ENCODE measurements at regions not wholly inside any gene's neighbourhood (a gene's known extent, or its start where the extent isn't known, plus 50 kb on each side); places are given as distances from the start of the nearest gene placed in this dataset.
"Not testable (repeated sequence)": the region's sequence is repeated elsewhere in the genome, so short reads cannot be mapped to it uniquely, and the experiment has no call there.

- no peak overlapping the region for H3K27ac ChIP-seq
- intact Hi-C loops (cut with DNase I; ENCODE audit: low total_unique reads) (no loop called here), in situ Hi-C loops (cut with MboI; ENCODE audit: low pct_ligation_motif_present in 1 of 4, low pct_unique_long_range_greater_than_20kb in 1 of 4, low sequenced_read_pairs in 3 of 4) (no loop called here)
- no peak for DNase-seq
- H3K4me1 ChIP-seq = no peaks in the 10 kb centered on the region
- H3K27me3 ChIP-seq = no peaks in the 10 kb centered on the region
- TF ChIP-seq POLR2AphosphoS5 (IDR thresholded peaks at IDR 0.05) (no peak), CTCF (IDR thresholded peaks at IDR 0.05) (no peak), EP300 (IDR thresholded peaks at IDR 0.05; ENCODE audit: low read depth) (no peak), POLR2A (IDR thresholded peaks at IDR 0.05) (no peak)
- 71 to 90% methylated on average over 8 of the region's 8 CpGs for WGBS, 2 donors (ENCODE audit: low coverage in 1 of 2)
- H3K9me3 ChIP-seq = no peaks in the 10 kb centered on the region
- no peak overlapping the region for H3K4me3 ChIP-seq
- no peaks in the 10 kb centered on the region for H3K36me3 ChIP-seq
Observed at GRCh38 chr14:49033131-49033530, 553.0 kb downstream of the RPS29 start.

GRCh38 chr14:49031710-49032109, 554.5 kb downstream of the RPS29 start:
- H3K4me1 ChIP-seq; DNase-seq; H3K27ac ChIP-seq; H3K4me3 ChIP-seq; intact Hi-C loops (cut with DNase I; ENCODE audit: low total_unique reads); in situ Hi-C loops (cut with MboI; ENCODE audit: low pct_ligation_motif_present in 1 of 4, low pct_unique_long_range_greater_than_20kb in 1 of 4, low sequenced_read_pairs in 3 of 4); H3K9me3 ChIP-seq; H3K27me3 ChIP-seq; H3K36me3 ChIP-seq: not testable (repeated sequence)
- WGBS, 2 donors (ENCODE audit: low coverage in 1 of 2) = 64 to 76% methylated on average over 6 of the region's 6 CpGs

GRCh38 chr14:49019467-49020115, 566.6 kb downstream of the RPS29 start:
- WGBS, 2 donors (ENCODE audit: low coverage in 1 of 2) = 53% methylated on average over 1 of the region's 1 CpG; no CpG with 5 or more reads in 1 of the 2 donors
- intact Hi-C loops (cut with DNase I; ENCODE audit: low total_unique reads) = no loop called here
- DNase-seq = no peak
- Histone ChIP-seq H3K36me3 (no peaks in the 10 kb centered on the region), H3K27me3 (no peaks in the 10 kb centered on the region), H3K4me1 (no peaks in the 10 kb centered on the region), H3K4me3 (no peak overlapping the region), H3K9me3 (no peaks in the 10 kb centered on the region), H3K27ac (no peak overlapping the region)
- no peak for TF ChIP-seq POLR2AphosphoS5 (IDR thresholded peaks at IDR 0.05)
- TF ChIP-seq CTCF (IDR thresholded peaks at IDR 0.05) = no peak
- TF ChIP-seq EP300 (IDR thresholded peaks at IDR 0.05; ENCODE audit: low read depth) = no peak
- no peak for TF ChIP-seq POLR2A (IDR thresholded peaks at IDR 0.05)
- in situ Hi-C loops (cut with MboI; ENCODE audit: low pct_ligation_motif_present in 1 of 4, low pct_unique_long_range_greater_than_20kb in 1 of 4, low sequenced_read_pairs in 3 of 4) = no loop called here

GRCh38 chr14:49017447-49017846, 568.7 kb downstream of the RPS29 start:
- intact Hi-C loops (cut with DNase I; ENCODE audit: low total_unique reads) = no loop called here
- no peaks in the 10 kb centered on the region for H3K27me3 ChIP-seq
- no peak for DNase-seq
- WGBS, 2 donors (ENCODE audit: low coverage in 1 of 2) = 56 to 73% methylated on average over 5 of the region's 5 CpGs
- TF ChIP-seq CTCF (IDR thresholded peaks at IDR 0.05) (no peak), POLR2AphosphoS5 (IDR thresholded peaks at IDR 0.05) (no peak), POLR2A (IDR thresholded peaks at IDR 0.05) (no peak), EP300 (IDR thresholded peaks at IDR 0.05; ENCODE audit: low read depth) (no peak)
- no peak overlapping the region for H3K27ac ChIP-seq
- no peaks in the 10 kb centered on the region for H3K9me3 ChIP-seq
- in situ Hi-C loops (cut with MboI; ENCODE audit: low pct_ligation_motif_present in 1 of 4, low pct_unique_long_range_greater_than_20kb in 1 of 4, low sequenced_read_pairs in 3 of 4) = no loop called here
- no peaks in the 10 kb centered on the region for H3K36me3 ChIP-seq
- no peaks in the 10 kb centered on the region for H3K4me1 ChIP-seq
- no peak overlapping the region for H3K4me3 ChIP-seq

GRCh38 chr14:49016381-49016780, 569.8 kb downstream of the RPS29 start:
- WGBS, 2 donors (ENCODE audit: low coverage in 1 of 2) = 70 to 75% methylated on average over 2 of the region's 2 CpGs
- intact Hi-C loops (cut with DNase I; ENCODE audit: low total_unique reads) = no loop called here
- in situ Hi-C loops (cut with MboI; ENCODE audit: low pct_ligation_motif_present in 1 of 4, low pct_unique_long_range_greater_than_20kb in 1 of 4, low sequenced_read_pairs in 3 of 4) = no loop called here

More at GRCh38 chr14:49016381-49016780, 569.8 kb downstream of the RPS29 start:
- H3K27me3 ChIP-seq = no peaks in the 10 kb centered on the region
- no peak overlapping the region for H3K4me3 ChIP-seq
- no peak for DNase-seq
- no peaks in the 10 kb centered on the region for H3K4me1 ChIP-seq
- no peak overlapping the region for H3K27ac ChIP-seq
- TF ChIP-seq POLR2A (IDR thresholded peaks at IDR 0.05) (no peak), EP300 (IDR thresholded peaks at IDR 0.05; ENCODE audit: low read depth) (no peak), POLR2AphosphoS5 (IDR thresholded peaks at IDR 0.05) (no peak)
- H3K36me3 ChIP-seq = no peaks in the 10 kb centered on the region
- H3K9me3 ChIP-seq = no peaks in the 10 kb centered on the region
